HCT116 (cell line): ENCODE measurements at regions not wholly inside any gene's neighbourhood (a gene's known extent, or its start where the extent isn't known, plus 50 kb on each side); places are given as distances from the start of the nearest gene placed in this dataset.

Source experiments
- ATAC-seq: fragments of 200-7000 bp; cut with Tn5 transposase; 2 replicates; pipeline ENCODE4 v1.9.1; 2020; ENCODE audit warnings: mild to moderate bottlenecking, moderate library complexity
- BruUV-seq: library from RNA; stranded (reverse); fragments of 400-500 nt; replicated peaks from 2 replicates; lab custom pipeline; 2021; lab: Mats Ljungman, UMichigan
- CTCF ChIA-PET: fragments of 300-600 bp; sonication (Branson Sonifier 250); formaldehyde crosslinking; loops from one replicate; lab custom pipeline; 2021; ENCODE audit warnings: antibody characterized with exemption; lab: Charles Lee
- POLR2A ChIA-PET: fragments of 300-600, 350-600 bp; sonication (Branson Sonifier 250); formaldehyde crosslinking; loops from one replicate; lab custom pipeline; 2021; ENCODE audit warnings: antibody characterized with exemption; lab: Charles Lee
- RAD21 ChIA-PET, 2 experiments: fragments of 300-600 bp; sonication (Branson Sonifier 250); formaldehyde crosslinking; loops; one replicate each; lab custom pipeline; 2023; ENCODE audit warnings: low total read pairs in 2 of 2; ENCODE audit not compliant: uncharacterized antibody in 2 of 2, unreplicated experiment in 2 of 2, low non-redundant PET in 1 of 2; lab: Charles Lee
- DNase-seq: peaks from one replicate; pipeline ENCODE4 v3.0.0-alpha.2; 2010; ENCODE audit warnings: low read depth, low spot score
- H2AFZ ChIP-seq: fragments of 200-600 bp; shearing (Covaris generic), sonication (generic); 2 replicates; pipeline ENCODE4 v1.6.1; 2017; ENCODE audit warnings: low read depth, mixed run types, mixed read lengths, antibody characterized with exemption, low read length; ENCODE audit not compliant: poor library complexity, severe bottlenecking
- H3K27ac ChIP-seq: 2 replicates; pipeline ENCODE4 v1.5.1; 2012; ENCODE audit warnings: low read depth, low read length
- H3K27me3 ChIP-seq: fragments of 200-600 bp; sonication (generic); 2 replicates; pipeline ENCODE4 v1.6.1; 2016; ENCODE audit warnings: mixed run types, low read length, mixed read lengths; ENCODE audit not compliant: insufficient read depth
- H3K36me3 ChIP-seq, 2 experiments: fragments of 200-500 bp in 1 of 2; fragments of 200-600 bp in 1 of 2; sonication (Bioruptor generic) in 1 of 2; sonication (generic) in 1 of 2; 2 replicates each; pipeline versions ENCODE4 v1.5.1 to v1.6.1; 2014 to 2016; ENCODE audit warnings: low read length in 2 of 2, inconsistent platforms in 1 of 2, mixed read lengths in 1 of 2, mixed run types in 1 of 2; ENCODE audit not compliant: insufficient read depth in 2 of 2, control insufficient read depth in 1 of 2
- H3K4me1 ChIP-seq, 2 experiments: fragments of 200-600 bp in 1 of 2; sonication (generic) in 1 of 2; 2 replicates each; pipeline versions ENCODE4 v1.5.1 to v1.6.1; 2012 to 2017; ENCODE audit warnings: low read length in 2 of 2, inconsistent platforms in 1 of 2, mild to moderate bottlenecking in 1 of 2, mixed read lengths in 1 of 2, mixed run types in 1 of 2, moderate library complexity in 1 of 2; ENCODE audit not compliant: insufficient read depth in 2 of 2, control insufficient read depth in 1 of 2
- H3K4me2 ChIP-seq: fragments of 200-600 bp; sonication (generic); 2 replicates; pipeline ENCODE4 v1.6.1; 2017; ENCODE audit warnings: mixed run types, low read length, mixed read lengths
- H3K4me3 ChIP-seq, 2 experiments: fragments of 200-600 bp in 1 of 2; sonication (generic) in 1 of 2; replicated peaks in 1 of 2; 2 replicates each; pipeline ENCODE4 v1.5.1; 2011 to 2016; ENCODE audit warnings: low read length in 2 of 2, control low read depth in 1 of 2, low read depth in 1 of 2, mild to moderate bottlenecking in 1 of 2, mixed read lengths in 1 of 2, mixed run types in 1 of 2
- H3K79me2 ChIP-seq: fragments of 200-600 bp; sonication (generic); 2 replicates; pipeline ENCODE4 v1.6.1; 2017; ENCODE audit warnings: mild to moderate bottlenecking, mixed run types, low read length, moderate library complexity, mixed read lengths; ENCODE audit not compliant: insufficient read depth
- H3K9ac ChIP-seq: fragments of 200-600 bp; sonication (generic); 2 replicates; pipeline ENCODE4 v1.6.1; 2016; ENCODE audit warnings: low read length, mixed read lengths
- H3K9me2 ChIP-seq: fragments of 200-600 bp; sonication (generic), shearing (Covaris generic); 2 replicates; pipeline ENCODE4 v1.6.1; 2017; ENCODE audit warnings: mixed run types, mild to moderate bottlenecking, moderate library complexity; ENCODE audit not compliant: insufficient read depth
- H3K9me3 ChIP-seq, 2 experiments: fragments of 200-500 bp in 1 of 2; fragments of 200-600 bp in 1 of 2; sonication (Bioruptor generic) in 1 of 2; sonication (generic) in 1 of 2; 2 replicates each; pipeline ENCODE4 v1.6.1; 2014 to 2017; ENCODE audit warnings: low read length in 2 of 2, mixed read lengths in 2 of 2, inconsistent platforms in 1 of 2, low read depth in 1 of 2, mild to moderate bottlenecking in 1 of 2, mixed run types in 1 of 2, moderate library complexity in 1 of 2; ENCODE audit not compliant: control insufficient read depth in 1 of 2, insufficient read depth in 1 of 2
- H4K20me1 ChIP-seq: fragments of 200-600 bp; sonication (generic), shearing (Covaris generic); 2 replicates; pipeline ENCODE4 v1.6.1; 2017; ENCODE audit warnings: mixed run types, mild to moderate bottlenecking, moderate library complexity; ENCODE audit not compliant: insufficient read depth
- FOSL1 ChIP-seq: IDR thresholded peaks from 2 replicates; pipeline ENCODE4 v1.6.1; 2012; ENCODE audit warnings: low read depth
- SIN3A ChIP-seq: IDR thresholded peaks from 2 replicates; pipeline ENCODE4 v1.6.1; 2012; ENCODE audit warnings: low read depth
- TCF7L2 ChIP-seq: IDR thresholded peaks from 2 replicates; pipeline ENCODE4 v1.7.0; 2011; ENCODE audit warnings: borderline replicate concordance, inconsistent platforms; ENCODE audit not compliant: insufficient read depth, insufficient read length; ENCODE audit errors: extremely low read depth
- YY1 ChIP-seq: IDR thresholded peaks from 2 replicates; pipeline ENCODE4 v1.6.1; 2011; ENCODE audit warnings: low read length, low read depth, moderate library complexity, mild to moderate bottlenecking; ENCODE audit not compliant: insufficient replicate concordance; ENCODE audit errors: extremely low read depth
- intact Hi-C: fragments of 100-400 bp; cut with micrococcal nuclease; formaldehyde crosslinking; loops from 2 replicates; pipeline ENCODE4 v1.10.0; 2022
- TF ChIP-seq, protein P1 (sequence below): IDR thresholded peaks from 2 replicates; pipeline ENCODE4 v1.6.1; 2012
- TF ChIP-seq, protein P2 (sequence below), 3 experiments: fragments of 200-600 bp in 1 of 3; sonication (generic) in 1 of 3; IDR thresholded peaks in 2 of 3; conservative IDR thresholded peaks in 1 of 3; 2 replicates each; pipeline ENCODE4 v1.5.1; 2012 to 2017; ENCODE audit warnings: low read depth in 2 of 3, low read length in 2 of 3, antibody characterized with exemption in 1 of 3, borderline replicate concordance in 1 of 3, control low read depth in 1 of 3, mild to moderate bottlenecking in 1 of 3, mixed read lengths in 1 of 3, mixed run types in 1 of 3, moderate library complexity in 1 of 3; ENCODE audit not compliant: insufficient read depth in 1 of 3
- TF ChIP-seq, protein P3 (sequence below): IDR thresholded peaks from 2 replicates; pipeline ENCODE4 v1.6.1; 2012

DNA sequence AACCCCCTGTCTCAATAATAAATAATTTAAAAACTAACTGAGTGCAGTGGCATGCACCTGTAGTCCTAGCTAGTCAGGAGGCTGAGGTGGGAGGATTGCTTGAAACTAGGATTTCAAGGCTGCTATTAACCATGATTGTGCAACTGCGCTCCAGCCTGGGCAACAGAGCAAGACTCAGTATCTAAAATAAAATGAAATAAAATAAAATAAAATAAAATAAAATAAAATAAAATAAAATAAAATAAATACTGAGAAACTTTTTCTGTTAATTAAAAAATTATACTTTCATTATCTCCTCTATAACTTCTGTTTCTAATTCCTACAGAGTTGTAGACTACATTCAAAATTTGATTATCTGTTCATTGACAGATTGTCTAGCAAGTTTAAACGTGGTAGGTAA lies 999.4 kb downstream of the ANKRD7 start:
- Histone ChIP-seq H2AFZ (no peak overlapping the region), H3K9me2 (no peaks in the 10 kb centered on the region), H3K79me2 (no peaks in the 10 kb centered on the region), H3K36me3 (no peaks in the 10 kb centered on the region), H3K27ac (no peak overlapping the region), H3K4me2 (no peak overlapping the region), H4K20me1 (no peaks in the 10 kb centered on the region), H3K9me3 (no peaks in the 10 kb centered on the region; a peak in 1 of 4 replicates), H3K4me1 (no peaks in the 10 kb centered on the region), H3K27me3 (no peaks in the 10 kb centered on the region), H3K4me3 (no peak overlapping the region), H3K9ac (no peak overlapping the region)
- ATAC-seq (no peak), DNase-seq (no peak)
- BruUV-seq, result no TSS peak
- TF ChIP-seq FOSL1, result no peak
- no peak for TF ChIP-seq SIN3A
- TF ChIP-seq YY1, result no peak
- TF ChIP-seq, protein P1, sequence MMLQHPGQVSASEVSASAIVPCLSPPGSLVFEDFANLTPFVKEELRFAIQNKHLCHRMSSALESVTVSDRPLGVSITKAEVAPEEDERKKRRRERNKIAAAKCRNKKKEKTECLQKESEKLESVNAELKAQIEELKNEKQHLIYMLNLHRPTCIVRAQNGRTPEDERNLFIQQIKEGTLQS, result no peak
- TF ChIP-seq TCF7L2, result no peak
- ChIA-PET RAD21 (no interaction called here), CTCF (no interaction called here), POLR2A (no interaction called here)
- intact Hi-C loops, result no loop called here

DNA sequence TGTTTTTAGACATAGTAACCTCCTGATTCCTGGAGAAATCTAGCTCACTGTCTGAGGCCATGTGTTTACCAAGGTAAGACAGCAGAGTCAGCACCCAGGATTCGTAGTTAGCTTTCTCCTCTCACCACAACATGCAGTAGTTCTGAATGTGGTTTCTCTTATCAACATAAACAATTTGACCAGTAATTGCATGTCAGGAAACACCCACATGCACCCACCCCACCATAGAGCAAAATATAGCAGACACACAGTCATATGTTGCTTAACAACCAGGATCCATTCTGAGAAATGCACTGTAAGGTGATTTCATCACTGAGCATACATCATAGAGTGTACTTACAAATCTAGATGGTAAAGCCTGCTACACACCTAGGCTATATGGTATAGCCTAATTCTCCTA lies 1004.0 kb downstream of the ANKRD7 start:
- intact Hi-C loops, result no loop called here
- Histone ChIP-seq H3K9ac (no peak overlapping the region), H4K20me1 (no peaks in the 10 kb centered on the region), H3K4me2 (no peak overlapping the region), H3K27ac (no peak overlapping the region), H3K36me3 (no peaks in the 10 kb centered on the region), H3K79me2 (no peaks in the 10 kb centered on the region), H2AFZ (no peak overlapping the region), H3K4me3 (no peak overlapping the region), H3K9me2 (no peaks in the 10 kb centered on the region), H3K27me3 (no peaks in the 10 kb centered on the region), H3K4me1 (no peaks in the 10 kb centered on the region), H3K9me3 (no peaks in the 10 kb centered on the region)
- no peak for ATAC-seq
- POLR2A ChIA-PET, result no interaction called here
- no TSS peak for BruUV-seq
- CTCF ChIA-PET, result no interaction called here
- DNase-seq, result no peak
- RAD21 ChIA-PET, result no interaction called here
- TF ChIP-seq, protein P2, sequence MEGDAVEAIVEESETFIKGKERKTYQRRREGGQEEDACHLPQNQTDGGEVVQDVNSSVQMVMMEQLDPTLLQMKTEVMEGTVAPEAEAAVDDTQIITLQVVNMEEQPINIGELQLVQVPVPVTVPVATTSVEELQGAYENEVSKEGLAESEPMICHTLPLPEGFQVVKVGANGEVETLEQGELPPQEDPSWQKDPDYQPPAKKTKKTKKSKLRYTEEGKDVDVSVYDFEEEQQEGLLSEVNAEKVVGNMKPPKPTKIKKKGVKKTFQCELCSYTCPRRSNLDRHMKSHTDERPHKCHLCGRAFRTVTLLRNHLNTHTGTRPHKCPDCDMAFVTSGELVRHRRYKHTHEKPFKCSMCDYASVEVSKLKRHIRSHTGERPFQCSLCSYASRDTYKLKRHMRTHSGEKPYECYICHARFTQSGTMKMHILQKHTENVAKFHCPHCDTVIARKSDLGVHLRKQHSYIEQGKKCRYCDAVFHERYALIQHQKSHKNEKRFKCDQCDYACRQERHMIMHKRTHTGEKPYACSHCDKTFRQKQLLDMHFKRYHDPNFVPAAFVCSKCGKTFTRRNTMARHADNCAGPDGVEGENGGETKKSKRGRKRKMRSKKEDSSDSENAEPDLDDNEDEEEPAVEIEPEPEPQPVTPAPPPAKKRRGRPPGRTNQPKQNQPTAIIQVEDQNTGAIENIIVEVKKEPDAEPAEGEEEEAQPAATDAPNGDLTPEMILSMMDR (IDR thresholded peaks at IDR 0.05 in 2 of 3, conservative IDR thresholded peaks at IDR 0.05 in 1 of 3; ENCODE audit: borderline replicate concordance in 1 of 3, insufficient read depth in 1 of 3, low read depth in 2 of 3, low read length in 2 of 3), result no peak
- TF ChIP-seq, protein P3, sequence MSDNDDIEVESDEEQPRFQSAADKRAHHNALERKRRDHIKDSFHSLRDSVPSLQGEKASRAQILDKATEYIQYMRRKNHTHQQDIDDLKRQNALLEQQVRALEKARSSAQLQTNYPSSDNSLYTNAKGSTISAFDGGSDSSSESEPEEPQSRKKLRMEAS, result no peak
- TF ChIP-seq, all 23 proteins: peak for 0
